ENCODE measurements at regions not wholly inside any gene's neighbourhood (a gene's known extent, or its start where the extent isn't known, plus 50 kb on each side); places are given as distances from the start of the nearest gene placed in this dataset.
A peak's percentile ranks its signal among the peaks of the same experiment; 100 is the strongest.

DNA sequence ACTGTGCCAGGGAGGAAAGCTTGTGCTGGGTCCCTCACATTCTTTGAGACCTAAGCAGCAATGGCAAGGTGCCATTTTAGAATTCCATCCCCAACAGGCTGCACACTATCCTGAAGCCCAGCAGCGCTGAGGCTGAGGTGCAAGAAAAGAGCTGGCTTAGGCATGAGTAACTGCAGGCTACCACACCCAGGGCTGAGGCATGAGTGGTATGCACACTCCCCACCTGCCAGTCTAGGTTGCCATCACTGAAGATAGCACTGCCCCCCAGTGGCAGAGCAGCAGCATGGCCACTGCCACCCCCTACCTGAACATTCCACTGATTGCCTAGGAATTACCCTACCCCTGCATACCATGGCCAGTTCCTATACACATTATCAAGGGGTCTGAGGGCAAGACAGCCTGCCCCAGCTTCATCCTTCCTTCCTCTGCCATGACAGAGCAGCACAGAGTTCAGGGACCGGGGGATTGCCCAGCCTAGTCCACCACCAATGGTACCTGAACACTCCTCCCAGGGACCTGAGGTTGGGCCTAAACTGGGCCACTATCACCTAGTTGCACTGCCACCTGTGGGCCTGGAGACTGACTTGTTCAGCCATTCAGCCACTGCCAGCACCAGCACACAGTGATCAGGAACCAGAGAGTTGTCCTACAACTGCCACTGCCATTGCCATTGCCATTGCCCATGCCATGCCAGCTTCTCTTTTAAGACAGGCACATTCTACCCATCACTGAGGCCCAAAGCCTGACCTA is 129.8 kb downstream of the SATB1 start:
- peaks cover 0 to 13% (median 7%) of the 10 kb centered on the region in 4 donors for H3K9me3 ChIP-seq
- ATAC-seq (ENCODE audit: low FRiP score in 2 of 2) (peak; percentile 65 to 95), DNase-seq (peak in 1 of 2 donors; percentile 67)
- H3K4me1 ChIP-seq: no peaks in the 10 kb centered on the region
- no peaks in the 10 kb centered on the region for H3K36me3 ChIP-seq
- no peak overlapping the region for H3K4me3 ChIP-seq
- no peaks in the 10 kb centered on the region for H3K27me3 ChIP-seq
- 58% methylated on average over 2 of the region's 2 CpGs; no CpG with 5 or more reads in 1 of the 2 donors for WGBS, 2 donors
- TF ChIP-seq, protein P1, sequence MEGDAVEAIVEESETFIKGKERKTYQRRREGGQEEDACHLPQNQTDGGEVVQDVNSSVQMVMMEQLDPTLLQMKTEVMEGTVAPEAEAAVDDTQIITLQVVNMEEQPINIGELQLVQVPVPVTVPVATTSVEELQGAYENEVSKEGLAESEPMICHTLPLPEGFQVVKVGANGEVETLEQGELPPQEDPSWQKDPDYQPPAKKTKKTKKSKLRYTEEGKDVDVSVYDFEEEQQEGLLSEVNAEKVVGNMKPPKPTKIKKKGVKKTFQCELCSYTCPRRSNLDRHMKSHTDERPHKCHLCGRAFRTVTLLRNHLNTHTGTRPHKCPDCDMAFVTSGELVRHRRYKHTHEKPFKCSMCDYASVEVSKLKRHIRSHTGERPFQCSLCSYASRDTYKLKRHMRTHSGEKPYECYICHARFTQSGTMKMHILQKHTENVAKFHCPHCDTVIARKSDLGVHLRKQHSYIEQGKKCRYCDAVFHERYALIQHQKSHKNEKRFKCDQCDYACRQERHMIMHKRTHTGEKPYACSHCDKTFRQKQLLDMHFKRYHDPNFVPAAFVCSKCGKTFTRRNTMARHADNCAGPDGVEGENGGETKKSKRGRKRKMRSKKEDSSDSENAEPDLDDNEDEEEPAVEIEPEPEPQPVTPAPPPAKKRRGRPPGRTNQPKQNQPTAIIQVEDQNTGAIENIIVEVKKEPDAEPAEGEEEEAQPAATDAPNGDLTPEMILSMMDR (IDR thresholded peaks at IDR 0.05): peak in 4 of 6 experiments; percentile 26 to 70 (median 64)
- no peak for TF ChIP-seq POLR2A (IDR thresholded peaks at IDR 0.05)
- H3K27ac ChIP-seq: no peak overlapping the region

DNA sequence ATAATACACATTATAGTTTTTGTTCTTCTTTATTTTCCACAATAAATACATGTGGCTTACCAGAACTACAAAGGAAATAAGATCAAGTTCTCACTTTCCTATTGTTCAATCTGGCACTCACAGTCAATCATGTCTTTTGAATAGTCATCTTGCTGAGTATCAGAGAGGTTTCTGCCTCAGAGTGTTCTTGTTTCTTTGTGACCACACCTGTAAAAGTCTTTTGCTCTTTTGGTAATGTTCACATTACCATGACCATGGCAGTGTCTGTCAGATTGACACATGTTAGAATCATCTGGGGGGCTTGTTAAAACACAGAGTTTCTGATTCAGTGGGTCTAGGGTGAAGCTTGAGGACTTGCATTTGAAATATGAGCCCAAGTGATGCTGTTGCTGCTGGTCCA is 135.0 kb downstream of the SATB1 start:
- ATAC-seq (ENCODE audit: low FRiP score in 2 of 2): no peak

DNA sequence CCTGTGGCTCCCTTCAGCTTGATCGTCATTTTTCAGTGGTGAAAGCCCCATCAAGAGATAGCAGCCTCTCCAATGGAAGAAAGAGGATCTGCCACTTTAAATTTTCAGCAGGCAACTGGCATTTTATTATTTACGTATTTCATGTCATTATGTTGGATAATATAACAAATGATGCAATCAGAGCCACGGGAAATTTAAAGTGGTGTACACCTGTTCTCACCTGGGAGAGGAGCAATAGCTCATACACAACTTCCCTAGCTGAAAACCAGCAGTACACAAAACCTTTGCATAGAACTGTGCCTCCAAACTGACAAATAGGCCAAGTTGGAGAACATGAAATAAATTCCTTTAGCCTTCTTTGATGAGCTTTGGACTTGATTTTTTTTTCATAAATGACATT is 136.9 kb downstream of the SATB1 start:
- WGBS, 2 donors: 35 to 51% methylated on average over 3 of the region's 3 CpGs
- Histone ChIP-seq H3K9me3 (no peaks in the 10 kb centered on the region), H3K4me3 (no peak overlapping the region), H3K27me3 (no peaks in the 10 kb centered on the region), H3K4me1 (no peaks in the 10 kb centered on the region), H3K36me3 (no peaks in the 10 kb centered on the region), H3K27ac (no peak overlapping the region)
- DNase-seq (no peak), ATAC-seq (ENCODE audit: low FRiP score in 2 of 2) (no peak)
- TF ChIP-seq POLR2AphosphoS5 (IDR thresholded peaks at IDR 0.05) (no peak), POLR2A (IDR thresholded peaks at IDR 0.05) (no peak), EP300 (IDR thresholded peaks at IDR 0.05) (no peak)
- TF ChIP-seq, protein P1 (IDR thresholded peaks at IDR 0.05): no peak

More for the DNA sequence above, 135.0 kb downstream of the SATB1 start:
- H3K36me3 ChIP-seq: no peaks in the 10 kb centered on the region
- H3K9me3 ChIP-seq: no peaks in the 10 kb centered on the region
- no peak for DNase-seq
- TF ChIP-seq POLR2AphosphoS5 (IDR thresholded peaks at IDR 0.05): no peak
- TF ChIP-seq, protein P1 (IDR thresholded peaks at IDR 0.05): no peak
- no peak for TF ChIP-seq EP300 (IDR thresholded peaks at IDR 0.05)
- TF ChIP-seq POLR2A (IDR thresholded peaks at IDR 0.05): no peak
- H3K27ac ChIP-seq: no peak overlapping the region
- no peak overlapping the region for H3K4me3 ChIP-seq
- no peaks in the 10 kb centered on the region for H3K27me3 ChIP-seq
- no peaks in the 10 kb centered on the region for H3K4me1 ChIP-seq

DNA sequence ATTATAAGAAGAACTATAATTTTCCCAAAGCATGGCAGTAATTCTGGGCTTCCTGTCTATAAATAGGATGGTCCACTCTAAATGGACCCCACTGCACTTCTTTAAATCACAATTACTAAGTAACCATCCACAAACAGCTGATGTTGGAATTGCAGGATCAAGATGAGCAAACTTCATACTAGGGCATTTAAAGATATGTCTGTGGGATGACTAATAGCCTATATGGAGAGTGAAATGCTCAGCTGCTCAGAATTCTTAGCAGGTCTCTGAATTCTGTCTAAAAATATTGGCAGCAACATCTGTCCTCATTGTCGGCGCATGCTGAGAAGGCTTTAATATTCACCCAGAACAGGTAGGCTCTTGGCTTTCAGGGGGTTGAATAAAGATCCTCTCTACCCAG is 140.4 kb downstream of the SATB1 start:
- ATAC-seq (ENCODE audit: low FRiP score in 2 of 2) (no peak), DNase-seq (no peak)
- Histone ChIP-seq H3K27me3 (no peaks in the 10 kb centered on the region), H3K4me3 (no peak overlapping the region), H3K27ac (no peak overlapping the region), H3K4me1 (no peaks in the 10 kb centered on the region), H3K36me3 (no peaks in the 10 kb centered on the region), H3K9me3 (no peaks in the 10 kb centered on the region)
- TF ChIP-seq EP300 (IDR thresholded peaks at IDR 0.05) (no peak), POLR2AphosphoS5 (IDR thresholded peaks at IDR 0.05) (no peak), POLR2A (IDR thresholded peaks at IDR 0.05) (no peak)
- TF ChIP-seq, protein P1 (IDR thresholded peaks at IDR 0.05): no peak
- WGBS, 2 donors: 95 to 100% methylated on average over 2 of the region's 2 CpGs

DNA sequence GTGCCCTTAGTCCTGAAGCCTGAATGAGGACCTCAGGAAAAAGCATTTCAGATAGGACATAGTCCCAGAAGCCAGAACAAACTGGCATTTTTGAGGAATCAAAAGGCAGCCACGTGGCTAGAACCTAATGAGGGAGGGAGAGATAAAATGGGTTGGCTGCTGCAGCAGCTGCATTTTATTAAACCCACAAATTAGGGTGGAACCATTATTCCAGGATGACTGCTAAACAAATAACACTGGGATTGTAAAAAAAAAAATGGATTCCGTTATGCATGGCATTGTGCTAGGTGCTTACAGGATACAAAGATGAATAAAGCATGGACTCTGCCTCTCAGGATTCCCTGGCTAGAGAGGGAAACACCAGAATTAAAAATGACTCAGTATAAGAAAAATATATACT is 141.5 kb downstream of the SATB1 start:
- no peak overlapping the region for H3K27ac ChIP-seq
- TF ChIP-seq POLR2AphosphoS5 (IDR thresholded peaks at IDR 0.05) (no peak), EP300 (IDR thresholded peaks at IDR 0.05) (no peak)
- TF ChIP-seq, protein P1 (IDR thresholded peaks at IDR 0.05): no peak
- no peaks in the 10 kb centered on the region for H3K27me3 ChIP-seq
- no peak overlapping the region for H3K4me3 ChIP-seq
- H3K4me1 ChIP-seq: no peaks in the 10 kb centered on the region
- H3K36me3 ChIP-seq: no peaks in the 10 kb centered on the region
- 56 to 65% methylated on average over 2 of the region's 2 CpGs for WGBS, 2 donors
- no peak for DNase-seq
- no peaks in the 10 kb centered on the region for H3K9me3 ChIP-seq
- ATAC-seq (ENCODE audit: low FRiP score in 2 of 2): no peak
